ENCODE measurements at regions not wholly inside any gene's neighbourhood (a gene's known extent, or its start where the extent isn't known, plus 50 kb on each side); places are given as distances from the start of the nearest gene placed in this dataset.
A peak's percentile ranks its signal among the peaks of the same experiment; 100 is the strongest.

DNA sequence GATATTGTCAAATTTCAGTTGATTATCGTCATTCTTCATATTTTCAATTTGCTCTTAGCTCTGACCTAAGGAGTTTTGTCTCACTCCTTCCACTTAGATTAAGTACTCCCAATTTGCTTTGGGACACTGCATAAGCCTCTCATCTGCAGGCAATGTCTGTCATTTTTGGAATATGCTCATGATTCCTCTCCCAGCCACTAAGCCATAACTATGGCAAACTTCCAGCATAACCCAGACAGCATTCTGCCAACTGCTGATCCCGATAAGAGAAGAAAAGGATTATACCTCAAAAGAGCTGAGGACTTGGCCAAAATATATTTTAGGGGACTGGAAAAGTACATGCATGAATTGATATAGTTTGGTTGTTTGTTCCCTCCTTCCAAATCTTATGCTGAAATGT lies 444.4 kb downstream of the GABRG1 start:
- Histone ChIP-seq H3K79me2 (replicated peaks; ENCODE audit: insufficient read depth, low read length) (no peaks in the 10 kb centered on the region), H2AFZ (ENCODE audit: low read depth, low read length) (no peak overlapping the region), H3K4me3 (ENCODE audit: low read length) (no peak overlapping the region), H3K9me3 (ENCODE audit: low read length) (no peaks in the 10 kb centered on the region), H3K4me2 (ENCODE audit: low read length) (no peak overlapping the region), H3F3A (ENCODE audit: insufficient read depth, low read length, poor library complexity, severe bottlenecking) (no peaks in the 10 kb centered on the region), H4K20me1 (ENCODE audit: insufficient read depth) (no peaks in the 10 kb centered on the region), H3K36me3 (ENCODE audit: insufficient read depth, low read length) (no peaks in the 10 kb centered on the region), H3K27me3 (ENCODE audit: insufficient read depth, low read depth, low read length) (no peaks in the 10 kb centered on the region), H3K9ac (ENCODE audit: low read length) (no peak overlapping the region), H3K9me2 (ENCODE audit: insufficient read depth, low read length) (no peaks in the 10 kb centered on the region), H3K27ac (ENCODE audit: low read length) (no peak overlapping the region)
- TF ChIP-seq, protein P1, sequence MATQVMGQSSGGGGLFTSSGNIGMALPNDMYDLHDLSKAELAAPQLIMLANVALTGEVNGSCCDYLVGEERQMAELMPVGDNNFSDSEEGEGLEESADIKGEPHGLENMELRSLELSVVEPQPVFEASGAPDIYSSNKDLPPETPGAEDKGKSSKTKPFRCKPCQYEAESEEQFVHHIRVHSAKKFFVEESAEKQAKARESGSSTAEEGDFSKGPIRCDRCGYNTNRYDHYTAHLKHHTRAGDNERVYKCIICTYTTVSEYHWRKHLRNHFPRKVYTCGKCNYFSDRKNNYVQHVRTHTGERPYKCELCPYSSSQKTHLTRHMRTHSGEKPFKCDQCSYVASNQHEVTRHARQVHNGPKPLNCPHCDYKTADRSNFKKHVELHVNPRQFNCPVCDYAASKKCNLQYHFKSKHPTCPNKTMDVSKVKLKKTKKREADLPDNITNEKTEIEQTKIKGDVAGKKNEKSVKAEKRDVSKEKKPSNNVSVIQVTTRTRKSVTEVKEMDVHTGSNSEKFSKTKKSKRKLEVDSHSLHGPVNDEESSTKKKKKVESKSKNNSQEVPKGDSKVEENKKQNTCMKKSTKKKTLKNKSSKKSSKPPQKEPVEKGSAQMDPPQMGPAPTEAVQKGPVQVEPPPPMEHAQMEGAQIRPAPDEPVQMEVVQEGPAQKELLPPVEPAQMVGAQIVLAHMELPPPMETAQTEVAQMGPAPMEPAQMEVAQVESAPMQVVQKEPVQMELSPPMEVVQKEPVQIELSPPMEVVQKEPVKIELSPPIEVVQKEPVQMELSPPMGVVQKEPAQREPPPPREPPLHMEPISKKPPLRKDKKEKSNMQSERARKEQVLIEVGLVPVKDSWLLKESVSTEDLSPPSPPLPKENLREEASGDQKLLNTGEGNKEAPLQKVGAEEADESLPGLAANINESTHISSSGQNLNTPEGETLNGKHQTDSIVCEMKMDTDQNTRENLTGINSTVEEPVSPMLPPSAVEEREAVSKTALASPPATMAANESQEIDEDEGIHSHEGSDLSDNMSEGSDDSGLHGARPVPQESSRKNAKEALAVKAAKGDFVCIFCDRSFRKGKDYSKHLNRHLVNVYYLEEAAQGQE (IDR thresholded peaks at IDR 0.05; ENCODE audit: borderline replicate concordance) = no peak
- TF ChIP-seq, protein P2, sequence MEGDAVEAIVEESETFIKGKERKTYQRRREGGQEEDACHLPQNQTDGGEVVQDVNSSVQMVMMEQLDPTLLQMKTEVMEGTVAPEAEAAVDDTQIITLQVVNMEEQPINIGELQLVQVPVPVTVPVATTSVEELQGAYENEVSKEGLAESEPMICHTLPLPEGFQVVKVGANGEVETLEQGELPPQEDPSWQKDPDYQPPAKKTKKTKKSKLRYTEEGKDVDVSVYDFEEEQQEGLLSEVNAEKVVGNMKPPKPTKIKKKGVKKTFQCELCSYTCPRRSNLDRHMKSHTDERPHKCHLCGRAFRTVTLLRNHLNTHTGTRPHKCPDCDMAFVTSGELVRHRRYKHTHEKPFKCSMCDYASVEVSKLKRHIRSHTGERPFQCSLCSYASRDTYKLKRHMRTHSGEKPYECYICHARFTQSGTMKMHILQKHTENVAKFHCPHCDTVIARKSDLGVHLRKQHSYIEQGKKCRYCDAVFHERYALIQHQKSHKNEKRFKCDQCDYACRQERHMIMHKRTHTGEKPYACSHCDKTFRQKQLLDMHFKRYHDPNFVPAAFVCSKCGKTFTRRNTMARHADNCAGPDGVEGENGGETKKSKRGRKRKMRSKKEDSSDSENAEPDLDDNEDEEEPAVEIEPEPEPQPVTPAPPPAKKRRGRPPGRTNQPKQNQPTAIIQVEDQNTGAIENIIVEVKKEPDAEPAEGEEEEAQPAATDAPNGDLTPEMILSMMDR (IDR thresholded peaks at IDR 0.05; ENCODE audit: poor library complexity, severe bottlenecking) = no peak

DNA sequence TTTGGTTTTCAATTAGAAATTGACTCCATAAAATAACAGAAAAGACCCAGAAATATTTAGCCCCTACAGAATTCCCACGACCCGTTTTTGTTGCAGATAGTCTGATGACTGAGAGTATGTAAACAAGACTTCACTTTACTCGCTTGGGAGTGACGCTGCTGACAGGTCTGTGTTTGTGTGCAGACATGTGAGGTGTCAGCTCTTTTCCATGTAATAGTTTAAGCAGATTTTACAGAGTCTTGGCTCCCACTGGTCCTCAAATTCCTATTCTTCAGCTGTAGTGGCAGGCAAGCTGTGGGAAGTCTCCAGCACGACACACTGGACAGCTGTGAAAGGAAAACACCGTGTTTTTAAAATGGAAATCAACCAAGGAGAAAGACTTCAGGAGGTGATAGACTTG lies 455.7 kb downstream of the GABRG1 start:
- H3K4me2 ChIP-seq (ENCODE audit: low read length) = no peak overlapping the region
- H3K9me2 ChIP-seq (ENCODE audit: insufficient read depth, low read length) = no peaks in the 10 kb centered on the region
- H3K9me3 ChIP-seq (ENCODE audit: low read length) = no peaks in the 10 kb centered on the region
- H3K79me2 ChIP-seq (replicated peaks; ENCODE audit: insufficient read depth, low read length) = no peaks in the 10 kb centered on the region
- no peak overlapping the region for H3K27ac ChIP-seq (ENCODE audit: low read length)
- no peaks in the 10 kb centered on the region for H3K36me3 ChIP-seq (ENCODE audit: insufficient read depth, low read length)
- no peaks in the 10 kb centered on the region for H3K27me3 ChIP-seq (ENCODE audit: insufficient read depth, low read depth, low read length)
- TF ChIP-seq EP300 (conservative IDR thresholded peaks at IDR 0.05; ENCODE audit: poor library complexity, severe bottlenecking) = peak; percentile 93
- TF ChIP-seq, protein P1 (IDR thresholded peaks at IDR 0.05; ENCODE audit: borderline replicate concordance) = peak; percentile 36
- no peak for TF ChIP-seq EZH2 (IDR thresholded peaks at IDR 0.05; ENCODE audit: borderline replicate concordance, insufficient read depth, low read length, poor library complexity, severe bottlenecking)
- TF ChIP-seq RAD21 (conservative IDR thresholded peaks at IDR 0.05) = no peak
- peak; percentile 95 for TF ChIP-seq POLR2AphosphoS5 (IDR thresholded peaks at IDR 0.05)
- no peak for TF ChIP-seq SMC3 (conservative IDR thresholded peaks at IDR 0.05; ENCODE audit: poor library complexity)
- no peak for TF ChIP-seq MXI1 (conservative IDR thresholded peaks at IDR 0.05; ENCODE audit: poor library complexity, severe bottlenecking)
- no peaks in the 10 kb centered on the region for H3F3A ChIP-seq (ENCODE audit: insufficient read depth, low read length, poor library complexity, severe bottlenecking)
- no peaks in the 10 kb centered on the region for H4K20me1 ChIP-seq (ENCODE audit: insufficient read depth)
- H3K9ac ChIP-seq (ENCODE audit: low read length) = no peak overlapping the region
- no peak overlapping the region for H2AFZ ChIP-seq (ENCODE audit: low read depth, low read length)
- H3K4me3 ChIP-seq (ENCODE audit: low read length) = no peak overlapping the region
